HUES6 (cell line): ENCODE measurements at regions not wholly inside any gene's neighbourhood (a gene's known extent, or its start where the extent isn't known, plus 50 kb on each side); places are given as distances from the start of the nearest gene placed in this dataset.
"Not testable (repeated sequence)": the region's sequence is repeated elsewhere in the genome, so short reads cannot be mapped to it uniquely, and the experiment has no call there.

ENCODE experiments used
- H3K27ac ChIP-seq: 2 replicates; pipeline ENCODE4 v1.7.0; 2013; ENCODE audit warnings: low read depth, mild to moderate bottlenecking, low read length, inconsistent platforms
- H3K27me3 ChIP-seq: 2 replicates; pipeline ENCODE4 v1.6.1; 2013; ENCODE audit warnings: low read length; ENCODE audit not compliant: control insufficient read depth, insufficient read depth
- H3K36me3 ChIP-seq: 2 replicates; pipeline ENCODE4 v1.6.1; 2013; ENCODE audit warnings: low read length; ENCODE audit not compliant: control insufficient read depth, insufficient read depth
- H3K4me1 ChIP-seq: 2 replicates; pipeline ENCODE4 v1.6.1; 2013; ENCODE audit warnings: low read length; ENCODE audit not compliant: control insufficient read depth, insufficient read depth
- H3K4me3 ChIP-seq: 2 replicates; pipeline ENCODE4 v1.5.1; 2013; ENCODE audit warnings: low read depth, low read length
- H3K9ac ChIP-seq: one replicate; pipeline ENCODE4 v1.6.1; 2013; ENCODE audit warnings: mild to moderate bottlenecking, low read length
- H3K9me3 ChIP-seq: 2 replicates; pipeline ENCODE4 v1.6.1; 2013; ENCODE audit warnings: low read depth, low read length; ENCODE audit not compliant: control insufficient read depth, insufficient read depth

DNA sequence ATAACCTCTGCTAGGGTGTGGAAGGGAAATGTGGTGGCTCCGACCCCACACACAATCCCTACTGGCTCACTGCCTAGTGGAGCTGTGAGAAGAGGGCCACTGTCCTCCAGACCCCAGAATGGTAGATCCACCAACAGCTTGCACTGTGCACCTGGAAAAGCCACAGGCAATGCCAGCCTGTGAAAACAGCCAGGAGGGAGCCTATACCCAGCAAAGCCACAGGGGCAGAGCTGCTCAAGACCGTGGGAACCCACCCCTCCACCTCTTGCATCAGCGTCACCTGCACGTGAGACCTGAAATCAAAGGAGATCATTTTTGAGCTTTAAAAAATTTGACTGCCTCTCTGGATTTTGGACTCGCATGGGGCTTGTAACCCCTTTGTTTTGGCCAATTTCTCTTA is 249.0 kb upstream of the CDH2 start:
- H3K27ac ChIP-seq = no peak overlapping the region
- peaks cover 22% of the 10 kb centered on the region for H3K9me3 ChIP-seq
- H3K9ac ChIP-seq = no peak overlapping the region

DNA sequence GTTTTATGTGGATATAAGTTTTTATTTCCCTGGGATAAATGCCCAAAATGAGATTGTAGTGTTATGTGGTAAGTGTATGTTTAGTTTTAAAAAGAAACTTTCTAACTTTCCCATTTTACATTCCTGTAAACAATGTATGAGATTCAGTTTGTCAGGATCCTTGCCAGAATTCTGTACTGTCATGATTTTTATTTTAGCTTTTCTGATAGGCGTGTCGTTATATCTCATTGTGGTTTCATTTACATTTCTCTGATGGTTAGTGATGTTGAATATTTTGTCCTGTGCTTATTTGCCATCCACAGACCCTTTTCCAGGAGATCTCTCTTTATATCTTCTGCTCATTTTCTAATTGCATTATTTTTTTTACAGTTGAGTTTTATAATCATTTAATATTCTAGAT is 245.6 kb upstream of the CDH2 start:
- peak overlapping the region; percentile 44 for H3K4me3 ChIP-seq
- H3K36me3 ChIP-seq = no peaks in the 10 kb centered on the region
- H3K27ac ChIP-seq = no peak overlapping the region
- no peaks in the 10 kb centered on the region for H3K27me3 ChIP-seq
- H3K4me1 ChIP-seq = no peaks in the 10 kb centered on the region
- peak overlapping the region; percentile 57 for H3K9ac ChIP-seq
- peaks cover 22% of the 10 kb centered on the region for H3K9me3 ChIP-seq

More for the DNA sequence above, 249.0 kb upstream of the CDH2 start:
- no peaks in the 10 kb centered on the region for H3K27me3 ChIP-seq
- no peaks in the 10 kb centered on the region; the same call in 1 of the 2 replicates for H3K4me1 ChIP-seq
- H3K36me3 ChIP-seq = no peaks in the 10 kb centered on the region
- no peak overlapping the region for H3K4me3 ChIP-seq

DNA sequence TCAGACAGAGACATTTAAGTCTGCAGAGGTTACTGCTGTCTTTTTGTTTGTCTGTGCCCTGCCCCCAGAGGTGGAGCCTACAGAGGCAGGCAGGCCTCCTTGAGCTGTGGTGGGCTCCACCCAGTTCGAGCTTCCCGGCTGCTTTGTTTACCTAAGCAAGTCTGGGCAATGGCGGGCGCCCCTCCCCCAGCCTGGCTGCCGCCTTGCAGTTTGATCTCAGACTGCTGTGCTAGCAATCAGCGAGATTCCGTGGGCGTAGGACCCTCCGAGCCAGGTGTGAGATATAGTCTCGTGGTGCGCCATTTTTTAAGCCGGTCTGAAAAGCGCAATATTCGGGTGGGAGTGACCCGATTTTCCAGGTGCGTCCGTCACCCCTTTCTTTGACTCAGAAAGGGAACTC is 245.0 kb upstream of the CDH2 start:
- H3K9me3 ChIP-seq = peaks cover 22% of the 10 kb centered on the region
- H3K9ac ChIP-seq = peak overlapping the region; percentile 57
- H3K27ac ChIP-seq, H3K27me3 ChIP-seq, H3K36me3 ChIP-seq, H3K4me1 ChIP-seq: not testable (repeated sequence)
- H3K4me3 ChIP-seq = peak overlapping the region; percentile 44

DNA sequence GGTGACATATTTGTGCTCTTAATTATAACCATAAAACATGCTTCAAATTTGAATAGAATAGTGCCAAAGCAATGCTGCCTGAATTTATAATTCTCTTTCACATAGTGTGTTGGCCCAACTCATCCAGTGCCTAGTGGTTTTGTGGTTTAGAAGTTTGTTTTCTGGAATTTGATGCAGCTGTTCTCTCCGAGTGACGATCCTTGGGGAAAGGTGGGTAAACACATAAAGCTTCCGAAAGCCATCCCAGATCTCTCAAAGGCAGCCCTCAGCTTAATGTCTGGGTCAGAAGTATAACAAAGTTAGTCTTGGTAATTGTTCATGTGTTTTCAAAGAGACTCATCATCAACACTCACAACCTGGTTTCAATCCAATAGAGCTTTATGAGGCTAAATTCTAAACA is 235.6 kb upstream of the CDH2 start:
- H3K4me1 ChIP-seq = no peaks in the 10 kb centered on the region
- H3K36me3 ChIP-seq = no peaks in the 10 kb centered on the region
- no peaks in the 10 kb centered on the region for H3K27me3 ChIP-seq
- H3K27ac ChIP-seq = no peak overlapping the region
- no peaks in the 10 kb centered on the region for H3K9me3 ChIP-seq
- no peak overlapping the region for H3K4me3 ChIP-seq
- H3K9ac ChIP-seq = no peak overlapping the region

DNA sequence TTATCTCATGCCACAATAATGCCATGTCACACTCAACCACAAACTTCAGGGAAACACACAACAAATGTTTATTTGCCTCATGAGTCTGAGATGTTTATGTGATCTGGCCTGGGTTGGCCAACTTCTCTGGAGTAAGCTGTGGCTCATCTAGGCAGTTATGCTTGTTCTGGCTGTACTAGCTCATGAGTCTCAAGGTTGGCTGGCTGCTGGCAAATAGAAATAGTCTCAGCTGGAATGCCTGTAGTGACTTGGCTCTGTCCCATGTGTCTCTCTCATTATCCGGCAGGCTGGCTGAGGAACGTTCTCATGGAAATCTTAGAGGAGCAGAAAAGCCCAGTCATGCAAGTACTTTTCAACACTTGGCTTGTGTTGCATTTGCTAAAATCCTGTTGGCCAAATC is 234.9 kb upstream of the CDH2 start:
- H3K4me1 ChIP-seq = no peaks in the 10 kb centered on the region
- H3K9ac ChIP-seq = no peak overlapping the region
- no peak overlapping the region for H3K4me3 ChIP-seq
- no peaks in the 10 kb centered on the region for H3K36me3 ChIP-seq
- no peaks in the 10 kb centered on the region for H3K27me3 ChIP-seq
- H3K9me3 ChIP-seq = no peaks in the 10 kb centered on the region
- H3K27ac ChIP-seq = no peak overlapping the region

DNA sequence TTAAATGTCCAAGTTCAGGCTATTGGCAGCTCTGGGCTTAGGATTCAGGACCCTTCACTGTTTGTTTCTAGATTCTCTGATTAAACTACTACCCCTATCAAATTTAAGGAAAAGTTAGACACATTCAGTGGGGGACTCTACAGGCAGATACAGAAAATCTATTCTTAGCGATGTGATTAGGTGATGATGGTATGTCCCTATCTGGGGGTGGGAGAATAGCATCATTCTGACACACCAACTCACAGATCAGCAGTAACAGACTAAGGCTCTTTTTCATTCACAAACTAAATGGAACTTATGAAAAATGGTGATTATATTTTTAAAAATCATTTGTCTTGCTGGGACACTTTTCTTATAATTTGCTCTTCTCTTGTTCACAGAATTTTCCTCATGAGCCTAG is 232.9 kb upstream of the CDH2 start:
- H3K27ac ChIP-seq = no peak overlapping the region

DNA sequence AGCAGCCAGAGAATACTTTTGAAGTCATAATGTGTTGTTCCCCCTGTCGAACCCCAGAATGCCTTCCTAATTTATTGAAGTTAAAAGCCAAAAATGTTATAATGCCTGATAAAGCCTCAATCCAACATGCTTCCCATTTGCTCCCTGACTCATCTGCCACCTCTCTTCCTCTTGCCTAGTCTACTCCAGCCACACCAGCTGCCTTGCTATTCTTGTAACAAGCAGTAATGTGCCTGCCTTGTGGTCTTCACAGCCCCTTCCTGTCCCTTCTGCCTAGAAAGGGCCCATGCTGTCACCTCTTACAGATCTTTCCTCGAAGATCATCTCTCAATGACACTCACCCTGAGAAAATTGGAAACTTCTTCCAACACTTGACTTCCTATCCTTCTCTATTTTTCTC is 231.6 kb upstream of the CDH2 start:
- no peak overlapping the region for H3K4me3 ChIP-seq
- H3K36me3 ChIP-seq = no peaks in the 10 kb centered on the region
- H3K27me3 ChIP-seq = no peaks in the 10 kb centered on the region
- no peaks in the 10 kb centered on the region for H3K9me3 ChIP-seq
- H3K27ac ChIP-seq = no peak overlapping the region
- H3K4me1 ChIP-seq = no peaks in the 10 kb centered on the region
- H3K9ac ChIP-seq = no peak overlapping the region

More for the DNA sequence above, 232.9 kb upstream of the CDH2 start:
- H3K4me1 ChIP-seq = no peaks in the 10 kb centered on the region
- H3K9me3 ChIP-seq = no peaks in the 10 kb centered on the region
- H3K27me3 ChIP-seq = no peaks in the 10 kb centered on the region
- H3K9ac ChIP-seq = no peak overlapping the region
- no peaks in the 10 kb centered on the region for H3K36me3 ChIP-seq
- no peak overlapping the region for H3K4me3 ChIP-seq

DNA sequence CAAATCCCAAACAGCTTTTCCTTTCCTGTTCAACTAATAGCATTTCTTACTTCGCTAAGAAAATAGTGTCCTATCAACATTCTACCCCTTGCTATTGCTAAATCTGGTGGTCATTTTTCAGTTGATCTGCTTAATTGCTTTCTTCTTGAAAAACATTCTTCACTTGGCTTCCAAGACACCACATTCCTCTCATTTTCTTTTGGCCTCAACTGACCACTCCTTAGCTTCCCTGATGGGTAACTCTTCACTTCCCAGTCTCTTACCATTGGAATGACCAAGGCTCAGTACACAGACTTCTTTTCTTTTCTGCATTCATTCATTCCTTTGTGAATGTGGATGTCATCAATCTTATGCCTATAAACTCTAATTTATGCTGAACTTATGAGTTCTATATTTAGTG is 230.8 kb upstream of the CDH2 start:
- H3K4me3 ChIP-seq = no peak overlapping the region
- H3K36me3 ChIP-seq = no peaks in the 10 kb centered on the region
- H3K27ac ChIP-seq = no peak overlapping the region
- no peaks in the 10 kb centered on the region for H3K27me3 ChIP-seq
- H3K4me1 ChIP-seq = no peaks in the 10 kb centered on the region
- no peaks in the 10 kb centered on the region for H3K9me3 ChIP-seq
- no peak overlapping the region for H3K9ac ChIP-seq

DNA sequence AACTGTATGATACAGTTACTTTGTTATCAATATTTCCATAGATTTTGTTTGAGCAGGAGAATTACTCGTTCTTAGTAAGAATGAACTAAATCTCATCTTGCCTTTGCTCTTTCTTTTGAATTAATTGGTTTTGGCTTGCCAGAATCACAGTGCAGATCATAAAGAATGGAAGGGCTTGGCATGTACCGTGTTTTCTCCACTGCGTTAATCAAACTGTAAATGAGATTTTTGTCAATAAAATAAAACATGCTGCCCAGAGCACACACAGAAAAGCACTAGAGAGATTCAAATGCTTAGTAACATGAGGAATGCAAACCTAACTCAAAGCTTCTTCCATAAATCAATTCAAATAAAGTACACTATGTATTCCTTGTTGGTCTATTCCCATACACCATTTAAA is 229.6 kb upstream of the CDH2 start:
- Histone ChIP-seq H3K9me3 (no peaks in the 10 kb centered on the region), H3K36me3 (no peaks in the 10 kb centered on the region), H3K4me1 (no peaks in the 10 kb centered on the region), H3K27me3 (no peaks in the 10 kb centered on the region), H3K4me3 (no peak overlapping the region), H3K27ac (no peak overlapping the region), H3K9ac (no peak overlapping the region)

DNA sequence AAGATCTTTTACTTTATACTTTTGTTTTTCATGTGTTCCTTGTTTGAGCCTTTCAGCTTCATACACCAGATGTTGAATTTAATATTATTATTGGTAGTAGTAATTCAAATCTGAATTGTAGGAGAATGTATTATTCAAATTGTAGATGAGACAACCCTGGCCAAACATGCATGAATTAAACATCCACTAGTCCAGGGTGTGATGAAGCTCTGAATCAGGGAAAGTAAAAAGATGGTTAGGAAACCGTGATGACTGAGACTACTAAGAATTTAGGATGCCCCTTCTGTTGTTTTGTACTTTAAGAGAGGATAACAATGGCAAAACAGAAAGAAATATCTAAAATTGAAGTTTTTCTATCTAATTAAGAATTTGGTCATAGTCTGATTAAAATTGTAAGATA is 227.8 kb upstream of the CDH2 start:
- H3K27ac ChIP-seq = no peak overlapping the region
- H3K4me1 ChIP-seq = no peaks in the 10 kb centered on the region
- H3K9ac ChIP-seq = no peak overlapping the region
- H3K36me3 ChIP-seq = no peaks in the 10 kb centered on the region
- no peaks in the 10 kb centered on the region for H3K9me3 ChIP-seq
- no peak overlapping the region for H3K4me3 ChIP-seq
- H3K27me3 ChIP-seq = no peaks in the 10 kb centered on the region

DNA sequence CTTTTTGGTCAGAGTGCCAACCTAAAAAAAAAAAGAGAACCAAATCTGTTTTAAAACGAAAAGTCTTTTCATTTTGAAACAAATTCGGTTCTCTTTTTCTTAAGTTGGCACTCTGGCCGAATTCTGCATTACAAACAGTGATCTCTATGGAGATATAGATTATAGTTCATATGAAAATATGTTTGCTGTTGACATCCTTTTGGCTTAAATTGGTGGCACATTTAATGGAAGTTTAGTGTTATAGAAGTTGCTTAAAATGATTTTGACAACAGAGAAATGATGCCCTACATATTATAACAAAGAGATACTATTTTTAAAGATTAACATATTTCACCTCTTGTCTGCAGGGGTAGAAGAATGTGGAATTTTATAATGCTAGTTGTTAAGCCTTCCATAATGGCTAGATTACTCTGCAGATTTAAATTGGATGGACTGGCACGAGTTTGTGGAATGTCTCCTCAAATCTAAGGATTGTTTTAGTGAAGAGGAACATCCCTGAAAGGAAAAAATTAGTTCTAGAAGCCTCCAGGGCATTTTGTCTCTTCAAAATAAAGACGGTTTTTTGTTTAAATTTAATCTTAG is 222.9 kb upstream of the CDH2 start:
- Histone ChIP-seq H3K36me3 (no peaks in the 10 kb centered on the region), H3K27ac (no peak overlapping the region), H3K4me3 (no peak overlapping the region), H3K4me1 (no peaks in the 10 kb centered on the region), H3K9ac (no peak overlapping the region), H3K27me3 (no peaks in the 10 kb centered on the region), H3K9me3 (no peaks in the 10 kb centered on the region)

DNA sequence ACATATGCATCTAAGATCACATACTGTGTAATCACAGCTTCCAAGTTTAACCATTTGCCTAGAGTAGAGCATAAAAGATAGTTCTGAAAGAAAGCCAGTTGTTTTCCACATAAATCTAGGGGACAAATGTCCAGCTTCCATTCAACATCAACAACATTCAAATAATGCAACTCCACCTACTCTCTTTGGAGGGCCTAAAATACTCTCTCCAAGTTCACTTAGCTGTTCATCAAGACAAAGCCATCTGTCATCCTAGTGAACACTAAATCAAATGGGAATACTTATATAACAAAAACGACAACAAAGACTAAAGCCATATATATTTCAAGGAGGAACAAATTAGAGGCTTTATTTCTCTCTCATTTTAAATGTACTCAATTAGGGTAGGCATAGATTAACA is 221.5 kb upstream of the CDH2 start:
- no peak overlapping the region for H3K4me3 ChIP-seq
- H3K27ac ChIP-seq = no peak overlapping the region

More for the DNA sequence above, 221.5 kb upstream of the CDH2 start:
- no peaks in the 10 kb centered on the region for H3K4me1 ChIP-seq
- no peaks in the 10 kb centered on the region for H3K9me3 ChIP-seq
- H3K36me3 ChIP-seq = no peaks in the 10 kb centered on the region
- H3K9ac ChIP-seq = no peak overlapping the region
- no peaks in the 10 kb centered on the region for H3K27me3 ChIP-seq
